Neural crest cell (in vitro differentiated cells): ENCODE measurements at regions not wholly inside any gene's neighbourhood (a gene's known extent, or its start where the extent isn't known, plus 50 kb on each side); places are given as distances from the start of the nearest gene placed in this dataset.

Source experiments
- DNase-seq: peaks from one replicate; pipeline ENCODE4 v3.0.0; 2021; ENCODE audit warnings: low read depth, mixed read lengths, low spot score
- H3K27ac Mint-ChIP-seq: one replicate; pipeline ENCODE4 v1.8.0; 2021; ENCODE audit warnings: mild to moderate bottlenecking, mixed read lengths; ENCODE audit not compliant: unreplicated experiment
- H3K27me3 Mint-ChIP-seq: 2 replicates; pipeline ENCODE4 v1.8.0; 2021; ENCODE audit warnings: low read depth, mild to moderate bottlenecking, mixed read lengths
- H3K36me3 Mint-ChIP-seq: 2 replicates; pipeline ENCODE4 v1.8.0; 2021; ENCODE audit warnings: low read depth, mild to moderate bottlenecking, mixed read lengths
- H3K4me1 Mint-ChIP-seq: 2 replicates; pipeline ENCODE4 v1.8.0; 2021; ENCODE audit warnings: mixed read lengths
- H3K4me3 Mint-ChIP-seq: one replicate; pipeline ENCODE4 v1.8.0; 2021; ENCODE audit warnings: mild to moderate bottlenecking, mixed read lengths
- H3K9me3 Mint-ChIP-seq: 2 replicates; pipeline ENCODE4 v1.8.0; 2021; ENCODE audit warnings: mixed read lengths
- CTCF ChIP-seq: fragments of 200-600 bp; sonication (generic); conservative IDR thresholded peaks from 2 replicates; pipeline ENCODE4 v1.5.0; 2021; ENCODE audit warnings: antibody characterized with exemption, mild to moderate bottlenecking

GRCh38 chr1:219837274-219837993 lies 90.9 kb downstream of the SLC30A10 start:
- no peak overlapping the region for H3K27ac Mint-ChIP-seq
- peaks cover 19% of the 10 kb centered on the region for H3K4me1 Mint-ChIP-seq
- TF ChIP-seq CTCF, result peak; percentile 80
- peaks cover 36% of the 10 kb centered on the region for H3K27me3 Mint-ChIP-seq
- H3K36me3 Mint-ChIP-seq, result no peaks in the 10 kb centered on the region
- peak; percentile 48 for DNase-seq
- H3K9me3 Mint-ChIP-seq, result no peaks in the 10 kb centered on the region
- peak overlapping the region; percentile 64 for H3K4me3 Mint-ChIP-seq

DNA sequence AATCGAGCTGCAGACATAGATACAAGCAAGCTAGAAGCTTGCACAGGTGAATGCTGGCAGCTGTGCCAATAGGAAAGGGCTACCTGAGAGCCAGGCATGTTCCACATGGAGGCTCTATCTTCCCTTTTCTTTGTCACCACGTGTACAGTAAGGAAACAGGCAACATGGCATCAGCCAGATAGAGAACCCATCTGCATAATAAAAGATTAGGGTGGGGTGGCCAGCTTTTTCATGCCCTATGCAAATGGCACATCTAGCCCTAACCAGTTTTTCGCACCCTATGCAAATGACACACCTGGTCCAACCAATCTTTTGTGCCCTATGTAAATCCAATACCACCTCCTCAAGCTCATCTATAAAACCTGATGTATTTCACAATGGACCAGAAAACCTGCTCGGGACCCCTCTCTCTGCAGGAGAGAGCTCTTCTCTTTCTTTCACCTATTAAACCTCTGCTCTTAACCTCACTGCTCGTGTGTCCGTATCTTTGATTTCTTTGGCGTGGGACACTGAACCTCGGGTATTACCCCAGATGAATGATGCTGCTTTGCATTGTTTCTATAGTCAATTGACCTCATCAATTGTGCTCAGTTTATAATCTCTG lies 93.9 kb downstream of the SLC30A10 start:
- Mint-ChIP-seq H3K36me3 (no peaks in the 10 kb centered on the region), H3K27me3 (peaks cover 34% of the 10 kb centered on the region), H3K9me3 (no peaks in the 10 kb centered on the region), H3K4me1 (peaks cover 9% of the 10 kb centered on the region), H3K27ac (no peak overlapping the region), H3K4me3 (no peak overlapping the region)
- TF ChIP-seq CTCF, result no peak
- no peak for DNase-seq

- Mint-ChIP-seq H3K4me3 (no peak overlapping the region), H3K27ac (no peak overlapping the region), H3K27me3 (peaks cover 30% of the 10 kb centered on the region), H3K36me3 (no peaks in the 10 kb centered on the region), H3K9me3 (no peaks in the 10 kb centered on the region), H3K4me1 (no peaks in the 10 kb centered on the region)
- DNase-seq, result no peak
- no peak for TF ChIP-seq CTCF
Observed at GRCh38 chr1:219833214-219833815, 95.0 kb downstream of the SLC30A10 start.

DNA sequence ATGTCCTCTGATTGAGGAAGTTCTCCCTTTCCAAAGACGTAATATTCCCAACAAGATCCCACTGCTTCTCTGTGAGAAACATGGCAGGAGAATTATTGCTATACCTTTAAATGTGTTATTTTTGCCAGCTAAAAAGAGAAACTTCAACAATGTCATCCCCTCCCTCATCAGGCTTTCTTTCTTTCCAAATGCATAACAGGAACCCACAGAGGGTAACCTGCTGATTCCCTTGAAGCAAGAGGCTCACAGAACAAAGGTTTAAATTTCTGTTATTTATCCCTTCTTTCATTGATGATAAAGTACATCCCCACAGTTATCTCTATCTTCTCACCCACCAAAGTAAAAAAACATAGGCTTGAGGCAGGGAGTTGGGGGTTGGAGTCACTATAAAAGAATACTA lies 102.1 kb downstream of the SLC30A10 start:
- H3K4me1 Mint-ChIP-seq, result no peaks in the 10 kb centered on the region
- TF ChIP-seq CTCF, result no peak
- no peak for DNase-seq
- H3K27me3 Mint-ChIP-seq, result no peaks in the 10 kb centered on the region
- no peaks in the 10 kb centered on the region for H3K36me3 Mint-ChIP-seq
- H3K9me3 Mint-ChIP-seq, result no peaks in the 10 kb centered on the region
- no peak overlapping the region for H3K27ac Mint-ChIP-seq
- no peak overlapping the region for H3K4me3 Mint-ChIP-seq

DNA sequence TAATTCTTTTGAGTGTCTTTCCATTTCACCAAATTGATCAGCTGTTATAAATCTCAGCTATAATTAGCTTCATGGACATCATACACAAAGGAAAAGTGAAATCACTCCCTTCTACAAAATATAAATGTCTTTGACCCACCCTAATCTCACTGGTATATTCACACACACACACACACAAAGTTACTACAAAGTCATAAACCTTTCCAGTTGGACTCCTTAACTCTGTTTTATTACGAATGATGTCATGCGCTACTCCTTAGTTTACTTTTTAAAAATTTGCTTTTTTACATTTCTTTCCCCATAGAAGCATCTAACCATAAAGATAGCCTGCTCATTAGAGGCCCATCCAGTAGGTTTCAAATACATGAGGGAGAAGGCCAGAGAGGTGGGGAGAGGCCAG lies 103.0 kb downstream of the SLC30A10 start:
- no peak overlapping the region for H3K4me3 Mint-ChIP-seq
- no peaks in the 10 kb centered on the region for H3K36me3 Mint-ChIP-seq
- no peaks in the 10 kb centered on the region for H3K4me1 Mint-ChIP-seq

More for the DNA sequence above, 103.0 kb downstream of the SLC30A10 start:
- no peaks in the 10 kb centered on the region for H3K27me3 Mint-ChIP-seq
- TF ChIP-seq CTCF, result no peak
- H3K9me3 Mint-ChIP-seq, result no peaks in the 10 kb centered on the region
- no peak for DNase-seq
- H3K27ac Mint-ChIP-seq, result no peak overlapping the region
